Superior temporal gyrus (tissue), 1 donor: ENCODE measurements at regions not wholly inside any gene's neighbourhood (a gene's known extent, or its start where the extent isn't known, plus 50 kb on each side); places are given as distances from the start of the nearest gene placed in this dataset.

ENCODE experiments used
- DNase-seq: peaks from one replicate; pipeline ENCODE4 v3.0.0-alpha.2; 2016; ENCODE audit errors: extremely low spot score

DNA sequence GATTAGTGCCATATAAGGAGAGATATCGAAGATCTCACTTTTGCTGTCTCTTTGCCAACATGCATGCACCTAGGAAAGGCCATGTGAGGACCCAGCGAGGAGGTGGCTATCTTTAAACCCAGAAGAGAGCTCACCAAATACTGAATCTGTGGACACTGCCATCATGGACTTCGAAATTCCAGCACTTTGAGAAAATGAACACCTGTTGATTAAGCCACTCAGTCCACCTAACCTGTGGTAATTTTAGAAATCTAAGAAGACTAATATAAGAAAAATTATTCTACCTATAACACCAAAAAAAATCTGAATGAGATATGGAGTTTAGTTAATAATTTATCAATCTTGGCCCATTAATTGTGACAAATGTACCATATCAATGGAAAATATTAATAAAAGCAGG is 193.6 kb upstream of the CARD18 start:
- no peak for DNase-seq

DNA sequence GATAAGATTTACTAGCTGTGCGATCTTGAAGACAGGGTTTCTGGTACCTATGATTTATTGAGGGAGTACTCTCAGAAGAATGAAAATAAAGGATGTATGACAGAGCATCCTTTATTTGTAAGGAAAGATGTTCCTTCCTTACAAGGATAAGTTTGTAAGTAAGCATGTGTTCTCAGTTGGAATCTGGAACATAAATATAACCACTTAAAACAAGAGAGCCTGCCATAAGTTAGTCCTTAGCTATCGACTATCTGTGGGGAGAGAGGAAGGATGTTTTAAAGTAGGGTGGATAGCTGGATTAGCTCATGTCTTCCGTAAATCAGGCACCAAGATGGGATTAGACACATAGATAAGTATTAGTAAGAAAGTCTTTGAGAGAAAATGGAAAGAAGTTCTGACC is 192.6 kb upstream of the CARD18 start:
- DNase-seq, result no peak

DNA sequence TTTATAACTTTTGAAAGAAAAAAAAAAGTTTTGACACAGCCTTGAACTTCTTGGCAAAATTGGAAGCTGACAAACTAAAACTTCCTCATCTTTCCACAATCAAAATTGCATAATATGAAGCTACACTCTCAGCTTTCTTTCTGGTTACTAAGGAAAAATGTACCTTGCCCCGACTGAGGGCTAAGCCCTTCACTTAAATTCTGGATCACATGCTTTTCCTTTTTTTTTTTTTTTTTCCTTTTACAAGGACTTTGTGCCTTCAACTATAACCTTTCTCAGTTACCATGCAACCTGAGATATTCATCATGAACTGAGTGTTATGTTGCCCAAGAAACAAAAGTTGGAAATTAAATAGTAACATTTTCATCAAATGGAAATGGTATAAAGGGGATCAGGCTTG is 188.5 kb upstream of the CARD18 start:
- DNase-seq, result no peak

DNA sequence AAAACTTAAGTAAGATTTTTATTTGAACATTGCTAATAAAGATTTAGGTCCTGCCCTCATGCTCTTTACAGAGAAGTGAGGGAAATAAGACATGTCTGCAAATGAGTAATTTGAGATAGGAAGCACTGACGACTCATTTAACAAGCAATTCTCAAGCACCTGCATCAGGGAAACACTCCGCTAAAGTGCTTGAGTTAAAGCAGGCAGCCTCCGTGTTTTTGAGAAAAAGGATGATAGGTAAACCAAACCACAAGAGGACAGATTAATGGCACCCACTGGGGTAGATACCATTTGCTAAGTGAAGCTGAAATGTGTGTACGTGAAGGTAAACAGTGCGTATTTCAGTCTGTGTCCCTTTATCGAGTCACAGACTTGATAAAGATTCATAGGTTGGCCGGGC is 184.6 kb upstream of the CARD18 start:
- DNase-seq, result no peak

DNA sequence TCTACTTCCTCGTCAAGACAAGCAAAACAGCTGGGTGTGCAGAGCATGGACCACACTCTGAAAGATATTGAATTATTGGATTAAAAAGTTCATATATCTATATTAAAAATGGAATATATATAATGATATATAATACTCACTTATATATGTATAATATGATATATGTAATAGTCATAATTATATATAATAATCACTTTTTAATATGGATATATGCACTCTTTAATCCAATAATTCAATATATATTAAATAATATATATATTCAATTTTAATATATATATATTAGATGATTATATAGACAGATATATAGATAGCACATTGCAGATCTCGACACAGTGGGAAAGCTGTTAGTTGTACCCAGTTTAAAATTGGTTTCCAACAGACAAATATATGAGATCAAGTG is 182.1 kb upstream of the CARD18 start:
- DNase-seq, result no peak

DNA sequence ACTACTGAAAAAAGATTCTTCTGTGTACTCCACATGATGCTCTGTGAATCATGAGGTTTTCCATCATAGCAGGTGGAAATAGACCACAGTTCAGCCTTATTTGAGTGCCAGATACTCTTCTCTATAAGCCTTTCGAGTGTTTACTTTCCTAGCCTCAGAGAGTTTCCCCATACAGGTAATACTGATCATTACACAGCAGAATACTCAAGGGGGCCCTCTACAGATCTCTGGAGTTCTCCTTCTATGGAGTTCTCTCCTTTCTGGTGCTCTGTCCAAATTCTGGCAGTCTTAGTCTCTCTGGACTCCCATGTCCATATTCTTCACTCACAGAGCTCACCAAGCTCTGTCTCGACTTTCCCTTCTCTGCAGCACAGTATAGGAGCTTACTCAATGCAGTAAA is 175.7 kb upstream of the CARD18 start:
- no peak for DNase-seq

DNA sequence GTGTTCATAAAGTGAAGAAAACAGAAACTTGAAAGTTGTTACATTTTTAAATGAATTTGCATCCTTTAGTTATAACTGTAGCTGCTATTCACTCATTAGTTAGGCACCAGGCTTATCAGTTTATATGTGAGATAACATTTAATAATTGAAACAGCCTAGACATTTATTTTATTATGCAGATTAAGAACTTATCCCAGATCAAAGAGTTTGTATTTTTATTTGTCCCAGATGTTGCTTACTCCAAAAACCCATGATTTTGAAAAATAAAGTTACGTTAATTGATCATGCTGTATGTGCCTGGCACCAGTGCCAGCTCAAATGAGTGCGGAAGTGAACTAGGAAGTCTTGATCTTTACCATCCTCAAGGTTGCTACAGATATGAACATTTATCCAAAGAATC is 172.7 kb upstream of the CARD18 start:
- DNase-seq, result no peak

DNA sequence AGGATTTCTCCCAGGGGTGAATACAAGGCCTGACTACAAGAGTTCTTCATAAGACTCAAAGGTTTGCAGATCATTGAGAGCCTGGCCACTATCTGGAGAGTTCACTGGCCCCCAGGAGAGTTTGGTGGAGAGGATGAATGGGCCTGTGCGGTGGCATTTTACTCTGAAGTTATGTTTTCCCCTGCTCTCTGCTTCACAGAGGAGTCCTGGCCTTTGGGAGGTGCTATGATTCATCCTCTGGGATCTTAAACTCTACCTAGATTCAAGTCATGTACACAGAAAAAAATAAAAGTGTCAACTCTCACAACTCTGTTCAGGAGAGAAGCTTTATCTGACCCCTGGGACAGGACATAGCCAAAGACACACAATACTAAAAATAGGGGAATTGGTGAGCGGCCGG is 159.1 kb upstream of the CARD18 start:
- DNase-seq, result no peak

DNA sequence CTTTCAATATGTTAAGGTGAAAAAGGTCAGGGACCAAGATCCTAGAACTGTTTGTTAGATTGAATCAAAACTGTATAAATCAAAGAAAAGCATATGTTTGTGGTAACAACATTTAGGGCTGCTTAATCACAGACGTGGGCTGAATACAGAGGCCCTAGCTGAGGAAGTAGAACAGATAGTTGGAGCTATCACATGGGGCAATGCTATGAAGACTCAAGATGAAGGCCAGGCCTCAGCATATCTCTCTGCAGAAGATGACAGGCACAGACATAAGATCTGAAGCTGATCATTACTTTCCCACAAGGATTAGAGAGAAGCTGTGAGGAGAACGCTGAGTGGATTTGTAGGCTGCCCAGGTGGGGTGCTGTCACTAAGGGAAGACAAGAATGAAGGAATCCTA is 158.6 kb upstream of the CARD18 start:
- no peak for DNase-seq

DNA sequence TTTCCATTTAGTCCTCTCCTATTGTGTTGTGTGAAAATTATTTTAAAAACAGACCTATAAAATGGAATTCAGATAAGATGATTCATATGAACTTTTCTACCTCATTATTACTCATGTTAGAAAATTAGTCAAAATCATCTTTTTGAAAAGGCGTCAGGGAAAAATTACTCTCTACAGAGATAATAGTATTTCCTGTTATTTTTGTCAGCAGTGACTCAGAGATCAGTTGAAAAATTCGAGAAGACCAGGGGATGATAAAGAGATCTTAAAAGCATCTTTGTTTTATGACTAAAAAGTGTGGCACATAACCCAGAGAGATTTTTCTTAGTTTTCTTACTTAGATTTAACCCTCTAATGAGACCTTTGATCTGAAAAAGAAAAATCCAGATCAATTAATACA is 157.9 kb upstream of the CARD18 start:
- no peak for DNase-seq

DNA sequence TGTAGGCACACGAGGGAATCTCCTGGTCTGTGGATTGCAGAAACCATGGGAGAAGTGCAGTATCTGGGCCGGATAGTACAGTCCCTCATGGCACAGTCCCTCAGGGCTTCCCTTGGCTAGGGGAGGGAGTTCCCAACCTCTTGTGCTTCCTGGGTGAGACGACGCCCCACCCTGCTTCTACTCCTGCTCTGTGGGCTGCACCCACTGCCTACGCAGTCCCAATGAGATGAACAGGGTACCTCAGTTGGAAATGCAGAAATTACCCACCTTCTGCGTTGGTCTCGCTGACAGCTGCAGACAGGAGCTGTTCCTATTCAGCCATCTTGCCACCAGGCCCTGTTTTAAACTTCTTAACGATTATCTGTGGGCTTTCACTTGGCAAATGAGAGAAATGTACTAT is 157.2 kb upstream of the CARD18 start:
- no peak for DNase-seq

DNA sequence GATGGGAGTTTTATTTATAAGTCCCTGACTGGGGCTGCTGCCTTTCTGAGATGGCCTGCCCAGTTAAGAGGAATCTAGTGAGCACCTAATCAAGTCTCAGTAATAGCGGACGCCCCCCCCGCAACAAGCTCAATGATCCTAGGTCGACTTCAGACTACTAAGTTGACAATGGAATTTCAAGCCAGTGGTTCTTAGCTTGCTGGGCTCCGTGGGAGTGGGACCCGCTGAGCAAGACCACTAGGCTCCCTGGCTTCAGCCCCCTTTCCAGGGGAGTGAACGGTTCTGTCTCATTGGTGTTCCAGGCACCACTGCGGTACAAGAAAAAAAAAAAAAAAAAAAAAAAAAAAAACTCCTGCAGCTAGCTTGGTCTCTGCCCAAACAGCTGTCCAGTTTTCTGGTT is 156.8 kb upstream of the CARD18 start:
- DNase-seq, result no peak

DNA sequence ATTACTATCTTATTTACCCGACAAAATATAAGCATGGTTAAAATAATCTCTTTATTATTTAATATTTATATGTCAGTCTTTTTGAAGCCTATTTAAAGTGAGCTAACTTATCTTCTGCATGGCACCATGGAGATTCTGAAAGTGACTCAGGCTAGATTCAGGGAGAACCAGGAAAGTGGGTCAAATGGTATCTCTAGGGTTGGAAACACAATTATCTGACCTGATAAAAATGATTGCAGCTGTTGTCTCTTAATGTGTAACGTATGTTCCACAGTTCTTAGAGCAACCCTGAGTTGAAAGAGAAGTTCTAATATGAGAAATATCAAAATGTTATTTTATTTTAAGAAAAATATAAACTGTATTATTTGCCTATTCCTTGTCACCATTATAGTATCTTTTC is 143.1 kb upstream of the CARD18 start:
- DNase-seq, result no peak

DNA sequence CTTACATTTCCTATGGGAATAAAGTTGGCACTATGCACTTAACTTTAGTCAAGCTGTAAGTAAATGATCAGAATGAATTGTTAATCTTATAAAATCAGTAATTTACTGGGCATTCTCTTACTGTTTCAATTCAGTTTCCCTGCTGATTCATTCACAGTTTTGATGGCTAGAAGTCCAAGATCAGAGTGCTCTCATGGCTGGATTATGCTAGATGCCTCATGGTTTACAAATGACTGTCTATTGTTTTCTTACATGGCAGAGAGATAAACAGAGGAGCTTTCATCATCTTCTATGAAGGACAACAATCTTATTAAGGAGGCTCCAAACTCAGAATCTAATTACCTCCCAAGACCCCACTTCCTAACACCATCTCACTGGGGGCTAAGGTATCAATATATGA is 135.1 kb upstream of the CARD18 start:
- DNase-seq, result peak; percentile 22

DNA sequence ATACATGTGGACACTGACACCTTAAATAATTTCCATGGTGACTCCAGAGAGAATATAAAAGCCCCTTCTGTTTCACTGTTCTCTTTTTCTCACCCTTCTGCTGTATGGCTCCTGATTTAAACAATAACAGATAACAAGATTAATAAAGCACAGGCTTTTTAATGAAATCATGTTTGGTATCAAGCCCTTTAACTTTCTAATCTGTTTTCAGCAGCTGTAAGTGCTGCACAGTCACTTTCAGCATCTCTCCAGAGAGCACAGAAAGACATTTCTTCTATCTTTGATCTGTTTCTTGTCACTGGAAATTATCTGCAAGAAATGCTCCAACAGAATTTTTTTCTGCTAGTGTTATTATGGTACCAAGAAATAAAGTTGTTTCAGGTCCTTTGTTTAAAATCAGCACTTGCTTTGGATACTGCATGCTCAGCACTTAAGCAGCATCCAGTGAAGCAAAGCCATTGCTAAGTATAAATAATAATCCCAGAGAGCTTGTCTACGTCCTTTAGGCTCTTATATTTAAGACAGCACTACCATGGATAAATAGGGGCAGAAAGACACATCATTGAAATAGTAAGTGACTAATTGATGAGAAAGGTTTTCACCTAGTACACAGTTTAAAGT is 134.2 kb upstream of the CARD18 start:
- DNase-seq, result no peak

DNA sequence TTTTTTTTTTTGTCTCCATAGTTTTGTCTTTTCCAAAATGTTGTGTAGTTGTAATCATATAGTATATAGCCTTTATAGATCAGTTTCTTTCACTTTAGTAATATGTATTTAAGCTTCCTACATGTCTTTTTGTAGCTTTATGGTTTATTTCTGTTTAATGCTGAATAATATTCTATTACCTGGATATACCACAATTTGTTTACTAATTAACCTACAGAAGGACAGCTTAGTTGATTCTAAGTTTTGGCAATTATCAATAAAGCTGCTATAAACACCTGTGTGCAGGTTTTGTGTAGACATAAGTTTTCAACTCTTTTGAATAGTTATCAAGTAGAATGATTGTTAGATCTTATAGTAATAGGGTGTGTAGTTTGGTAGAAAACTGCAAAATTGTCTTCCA is 130.3 kb upstream of the CARD18 start:
- no peak for DNase-seq

DNA sequence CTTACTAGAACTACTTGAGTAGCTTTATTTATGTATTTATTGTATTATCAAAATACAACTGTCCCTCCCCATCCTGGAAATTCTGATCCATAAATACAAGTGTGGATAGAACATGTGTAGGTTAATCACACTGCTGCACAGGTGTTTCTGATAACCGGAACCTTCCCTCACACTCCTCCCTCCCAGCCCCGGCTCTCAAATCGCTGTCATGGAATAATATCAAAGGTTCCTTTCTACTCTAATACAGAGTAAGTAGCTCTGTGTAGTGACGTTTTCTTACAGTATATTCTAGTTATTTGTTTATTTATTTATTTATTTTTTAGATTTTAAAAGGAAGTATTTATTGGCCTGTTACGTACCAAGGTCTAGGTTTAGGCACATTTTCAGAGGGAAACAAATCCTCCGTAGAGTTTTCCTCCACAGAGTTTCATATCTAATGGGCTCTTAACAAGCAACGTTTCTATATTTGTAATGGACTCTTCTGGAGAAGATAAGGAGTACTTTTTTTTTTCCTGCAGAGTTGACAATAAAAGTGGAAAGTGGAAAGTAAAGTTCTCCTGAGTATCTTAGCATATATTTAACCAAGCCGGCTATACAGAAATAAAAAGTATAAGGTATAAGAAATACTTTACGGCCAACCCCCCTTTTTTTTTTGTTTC is 129.0 kb upstream of the CARD18 start:
- DNase-seq, result no peak

DNA sequence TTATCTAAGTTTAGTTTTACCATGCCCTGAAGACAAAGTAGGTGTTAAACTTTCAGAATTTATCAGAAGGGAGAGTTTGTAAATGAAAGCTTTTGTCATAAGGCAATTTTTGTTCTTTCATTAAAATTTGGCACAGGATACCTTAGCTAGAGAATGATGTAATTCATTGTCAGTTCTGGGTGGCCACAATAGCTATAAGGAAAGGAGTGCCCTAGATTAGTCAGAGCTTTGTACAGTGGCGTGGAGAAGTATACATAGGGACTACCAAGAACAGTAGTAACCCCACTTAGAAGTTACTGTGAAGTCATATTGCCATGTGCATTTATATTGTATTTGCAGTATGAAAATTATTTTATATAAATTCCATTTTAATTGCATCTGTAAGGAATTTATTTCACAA is 126.3 kb upstream of the CARD18 start:
- no peak for DNase-seq

DNA sequence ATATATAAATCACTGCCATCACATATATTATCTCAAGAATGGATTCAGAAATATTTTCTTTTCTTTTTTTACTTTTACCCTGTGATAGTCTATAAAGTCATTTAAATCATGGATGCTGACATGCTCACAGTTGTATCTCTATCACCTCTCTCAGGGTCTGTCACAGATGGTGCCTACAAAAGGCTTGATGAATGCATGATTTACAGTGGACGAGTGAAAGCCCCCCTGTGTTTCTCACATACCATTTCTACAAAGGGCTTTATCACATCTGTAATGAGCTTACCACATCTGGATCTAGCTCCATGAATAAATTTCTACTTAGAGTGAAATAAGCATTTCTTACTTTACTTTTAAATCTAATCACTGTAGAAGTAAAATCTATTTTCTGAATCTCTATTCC is 121.4 kb upstream of the CARD18 start:
- no peak for DNase-seq

DNA sequence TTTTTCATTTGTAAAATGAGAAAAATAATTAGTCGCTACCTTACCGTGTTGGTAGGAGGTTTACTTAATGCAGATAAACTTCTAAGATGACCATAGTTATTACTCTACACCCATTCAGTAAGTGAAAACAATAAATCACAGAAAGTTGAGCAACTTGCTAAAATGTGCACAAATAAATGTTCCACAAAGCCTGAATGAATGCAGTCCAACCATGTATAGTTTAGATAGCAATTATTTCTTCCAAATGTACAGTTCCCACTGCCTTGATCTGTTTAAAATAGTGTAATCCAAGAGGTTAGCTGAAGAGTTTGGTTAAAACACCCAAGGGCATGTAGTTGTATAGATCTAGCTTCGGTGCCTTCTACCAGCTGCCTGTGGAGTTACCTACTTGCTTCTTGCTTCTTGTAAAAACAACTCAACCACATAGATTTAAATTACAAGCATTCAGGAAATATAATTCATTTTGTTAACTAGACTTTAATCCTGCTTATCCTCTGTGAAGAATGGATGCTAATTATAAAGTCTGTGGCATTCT is 106.3 kb upstream of the CARD18 start:
- no peak for DNase-seq

DNA sequence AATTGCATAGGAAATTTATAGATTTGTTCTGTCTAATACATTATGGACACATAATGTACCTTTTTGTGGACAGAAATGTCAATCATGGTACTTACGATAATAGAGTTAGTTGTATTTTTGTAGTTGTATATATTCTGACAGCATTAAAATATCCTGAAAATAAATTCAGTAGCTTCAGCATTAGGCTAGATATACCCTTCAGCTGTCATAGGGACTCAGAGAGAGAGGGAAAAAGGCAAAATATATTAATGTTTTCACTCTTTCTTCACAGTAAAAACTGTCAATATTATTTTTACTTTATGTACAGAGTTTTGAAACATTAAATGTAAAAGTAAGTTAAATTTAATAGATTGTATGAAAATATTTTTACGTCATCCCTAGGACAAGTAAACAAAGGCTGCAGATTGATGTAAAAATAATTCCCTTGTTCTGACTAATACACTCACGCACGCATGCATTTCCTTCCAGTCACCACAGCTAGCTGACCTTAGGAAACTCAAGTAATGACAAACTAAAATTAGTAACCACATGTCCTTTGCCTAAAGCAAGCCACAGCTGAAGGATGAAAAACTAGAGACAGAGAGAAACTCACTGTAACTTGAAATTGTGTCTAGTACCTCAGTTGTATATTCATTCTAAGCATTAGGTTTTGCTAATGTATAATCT is 104.7 kb upstream of the CARD18 start:
- DNase-seq, result no peak

DNA sequence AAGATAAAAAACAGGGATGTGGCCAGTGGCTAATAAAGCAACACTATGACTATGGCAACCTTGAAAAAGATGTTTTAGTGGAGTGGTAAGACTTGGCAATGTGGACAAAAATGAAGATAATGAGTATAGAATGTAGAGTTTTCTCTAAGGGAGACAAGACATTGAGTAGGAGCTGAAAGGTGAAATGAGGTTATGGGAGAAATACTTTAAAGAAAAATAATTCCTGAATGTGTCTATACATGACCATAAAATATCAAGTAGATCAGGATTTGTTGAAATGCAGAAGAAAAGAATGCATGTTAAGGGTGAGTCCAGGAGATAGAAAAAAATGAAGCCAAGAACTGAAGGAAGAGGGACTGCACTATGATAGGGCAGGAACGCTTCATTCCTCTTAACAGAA is 101.6 kb upstream of the CARD18 start:
- DNase-seq, result no peak

DNA sequence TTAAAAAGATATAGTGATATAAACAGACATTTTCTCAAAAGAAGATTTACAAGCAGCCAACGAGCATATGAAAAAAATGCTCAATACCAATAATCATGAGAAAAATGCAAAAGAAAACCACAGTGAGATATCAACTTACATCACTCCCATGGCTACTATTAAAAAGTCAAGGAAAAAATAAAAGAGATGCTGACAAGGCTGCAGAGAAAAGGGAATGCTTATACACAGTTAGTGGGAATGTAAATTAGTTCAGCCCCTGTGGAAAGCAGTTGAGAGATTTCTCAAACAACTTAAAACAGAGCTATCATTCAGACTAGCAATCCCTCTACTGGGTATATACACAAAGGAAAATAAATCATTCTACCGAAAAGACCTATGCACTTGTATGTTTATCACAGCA is 97.1 kb upstream of the CARD18 start:
- DNase-seq, result no peak
